ENCODE measurements at regions not wholly inside any gene's neighbourhood (a gene's known extent, or its start where the extent isn't known, plus 50 kb on each side); places are given as distances from the start of the nearest gene placed in this dataset.

GRCh38 chr3:168260859-168261258 is 165.1 kb upstream of the GOLIM4 start:
- DNase-seq (ENCODE audit: low read depth in 1 of 2, low spot score in 1 of 2), result no peak
- Histone ChIP-seq H3K4me3 (replicated peaks; ENCODE audit: insufficient read depth, low read length) (no peak overlapping the region), H3K27ac (replicated peaks) (no peak overlapping the region), H3K27me3 (ENCODE audit: insufficient read depth, poor library complexity, severe bottlenecking) (peaks cover 2% of the 10 kb centered on the region)
- TF ChIP-seq CTCF (IDR thresholded peaks at IDR 0.05; ENCODE audit: insufficient read depth, low read length) (no peak), POLR2AphosphoS5 (IDR thresholded peaks at IDR 0.05; ENCODE audit: low read depth) (no peak), SPI1 (IDR thresholded peaks at IDR 0.05; ENCODE audit: borderline replicate concordance, low read depth) (no peak), GABPA (IDR thresholded peaks at IDR 0.05; ENCODE audit: low read depth) (no peak)
- TF ChIP-seq, protein P1, sequence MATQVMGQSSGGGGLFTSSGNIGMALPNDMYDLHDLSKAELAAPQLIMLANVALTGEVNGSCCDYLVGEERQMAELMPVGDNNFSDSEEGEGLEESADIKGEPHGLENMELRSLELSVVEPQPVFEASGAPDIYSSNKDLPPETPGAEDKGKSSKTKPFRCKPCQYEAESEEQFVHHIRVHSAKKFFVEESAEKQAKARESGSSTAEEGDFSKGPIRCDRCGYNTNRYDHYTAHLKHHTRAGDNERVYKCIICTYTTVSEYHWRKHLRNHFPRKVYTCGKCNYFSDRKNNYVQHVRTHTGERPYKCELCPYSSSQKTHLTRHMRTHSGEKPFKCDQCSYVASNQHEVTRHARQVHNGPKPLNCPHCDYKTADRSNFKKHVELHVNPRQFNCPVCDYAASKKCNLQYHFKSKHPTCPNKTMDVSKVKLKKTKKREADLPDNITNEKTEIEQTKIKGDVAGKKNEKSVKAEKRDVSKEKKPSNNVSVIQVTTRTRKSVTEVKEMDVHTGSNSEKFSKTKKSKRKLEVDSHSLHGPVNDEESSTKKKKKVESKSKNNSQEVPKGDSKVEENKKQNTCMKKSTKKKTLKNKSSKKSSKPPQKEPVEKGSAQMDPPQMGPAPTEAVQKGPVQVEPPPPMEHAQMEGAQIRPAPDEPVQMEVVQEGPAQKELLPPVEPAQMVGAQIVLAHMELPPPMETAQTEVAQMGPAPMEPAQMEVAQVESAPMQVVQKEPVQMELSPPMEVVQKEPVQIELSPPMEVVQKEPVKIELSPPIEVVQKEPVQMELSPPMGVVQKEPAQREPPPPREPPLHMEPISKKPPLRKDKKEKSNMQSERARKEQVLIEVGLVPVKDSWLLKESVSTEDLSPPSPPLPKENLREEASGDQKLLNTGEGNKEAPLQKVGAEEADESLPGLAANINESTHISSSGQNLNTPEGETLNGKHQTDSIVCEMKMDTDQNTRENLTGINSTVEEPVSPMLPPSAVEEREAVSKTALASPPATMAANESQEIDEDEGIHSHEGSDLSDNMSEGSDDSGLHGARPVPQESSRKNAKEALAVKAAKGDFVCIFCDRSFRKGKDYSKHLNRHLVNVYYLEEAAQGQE (IDR thresholded peaks at IDR 0.05; ENCODE audit: insufficient replicate concordance, low read depth), result no peak

DNA sequence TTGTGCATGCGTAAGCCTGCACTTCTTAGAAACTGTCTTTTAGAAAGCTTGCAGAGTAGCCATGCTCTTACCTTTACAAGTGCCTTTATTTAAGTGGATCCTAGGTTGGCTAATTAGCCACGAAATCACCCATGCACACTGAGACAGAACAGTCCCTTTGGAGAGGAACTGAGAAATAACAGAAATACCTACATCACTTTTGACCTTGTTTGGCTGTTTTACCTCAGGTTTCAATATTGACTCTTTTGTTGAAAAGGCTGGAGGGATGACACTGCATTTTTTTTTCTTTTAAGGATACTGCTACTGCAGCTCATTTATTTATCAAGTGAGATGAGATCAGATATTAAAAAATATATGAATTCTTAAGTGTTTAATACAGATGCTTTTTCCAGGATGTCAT is 155.6 kb upstream of the GOLIM4 start:
- DNase-seq (ENCODE audit: low read depth in 1 of 2, low spot score in 1 of 2), result no peak
- Histone ChIP-seq H3K27ac (replicated peaks) (no peak overlapping the region), H3K27me3 (ENCODE audit: insufficient read depth, poor library complexity, severe bottlenecking) (peaks cover 37% of the 10 kb centered on the region), H3K4me3 (replicated peaks; ENCODE audit: insufficient read depth, low read length) (no peak overlapping the region)
- TF ChIP-seq, protein P1 (IDR thresholded peaks at IDR 0.05; ENCODE audit: insufficient replicate concordance, low read depth), result no peak
- TF ChIP-seq CTCF (IDR thresholded peaks at IDR 0.05; ENCODE audit: insufficient read depth, low read length) (no peak), GABPA (IDR thresholded peaks at IDR 0.05; ENCODE audit: low read depth) (no peak), POLR2AphosphoS5 (IDR thresholded peaks at IDR 0.05; ENCODE audit: low read depth) (no peak), SPI1 (IDR thresholded peaks at IDR 0.05; ENCODE audit: borderline replicate concordance, low read depth) (no peak)

GRCh38 chr3:168250415-168250861 is 154.7 kb upstream of the GOLIM4 start:
- DNase-seq (ENCODE audit: low read depth in 1 of 2, low spot score in 1 of 2), result no peak
- no peak for TF ChIP-seq GABPA (IDR thresholded peaks at IDR 0.05; ENCODE audit: low read depth)
- no peak for TF ChIP-seq SPI1 (IDR thresholded peaks at IDR 0.05; ENCODE audit: borderline replicate concordance, low read depth)
- no peak for TF ChIP-seq POLR2AphosphoS5 (IDR thresholded peaks at IDR 0.05; ENCODE audit: low read depth)
- no peak for TF ChIP-seq CTCF (IDR thresholded peaks at IDR 0.05; ENCODE audit: insufficient read depth, low read length)
- TF ChIP-seq, protein P1 (IDR thresholded peaks at IDR 0.05; ENCODE audit: insufficient replicate concordance, low read depth), result no peak
- H3K4me3 ChIP-seq (replicated peaks; ENCODE audit: insufficient read depth, low read length), result peak overlapping the region; percentile 51

More at GRCh38 chr3:168250415-168250861, 154.7 kb upstream of the GOLIM4 start:
- Histone ChIP-seq H3K27me3 (ENCODE audit: insufficient read depth, poor library complexity, severe bottlenecking) (peaks cover 37% of the 10 kb centered on the region), H3K27ac (replicated peaks) (no peak overlapping the region)

Data from HL-60 (cell line).